HL-60 (cell line): ENCODE measurements at regions not wholly inside any gene's neighbourhood (a gene's known extent, or its start where the extent isn't known, plus 50 kb on each side); places are given as distances from the start of the nearest gene placed in this dataset.

Experiments used
- DNase-seq, 2 experiments: peaks; one replicate each; pipeline ENCODE4 v3.0.0-alpha.2; 2010 to 2020; ENCODE audit warnings: low read depth in 1 of 2, low spot score in 1 of 2
- H3K27ac ChIP-seq: fragments of 250-450 bp; sonication (Bioruptor Pico); replicated peaks from 2 replicates; pipeline ENCODE4 v1.5.1; 2020; ENCODE audit warnings: mild to moderate bottlenecking, moderate library complexity
- H3K27me3 ChIP-seq: fragments of 250-450 bp; sonication (Bioruptor Pico); 2 replicates; pipeline ENCODE4 v1.5.1; 2021; ENCODE audit warnings: mild to moderate bottlenecking, moderate library complexity; ENCODE audit not compliant: insufficient read depth, poor library complexity, severe bottlenecking
- H3K4me3 ChIP-seq: replicated peaks from 2 replicates; pipeline ENCODE4 v1.5.1; 2011; ENCODE audit warnings: mild to moderate bottlenecking, control low read depth, low read length; ENCODE audit not compliant: insufficient read depth
- CTCF ChIP-seq: IDR thresholded peaks from one replicate; pipeline ENCODE4 v1.5.1; 2011; ENCODE audit warnings: low read length, control low read depth, inconsistent platforms; ENCODE audit not compliant: insufficient read depth
- GABPA ChIP-seq: IDR thresholded peaks from 2 replicates; pipeline ENCODE4 v1.6.1; 2012; ENCODE audit warnings: low read depth
- POLR2AphosphoS5 ChIP-seq: IDR thresholded peaks from 2 replicates; pipeline ENCODE4 v1.6.1; 2012; ENCODE audit warnings: low read depth
- SPI1 ChIP-seq: IDR thresholded peaks from 2 replicates; pipeline ENCODE4 v1.6.1; 2012; ENCODE audit warnings: low read depth, mild to moderate bottlenecking, borderline replicate concordance
- TF ChIP-seq, protein P1 (sequence below): IDR thresholded peaks from 2 replicates; pipeline ENCODE4 v1.6.1; 2012; ENCODE audit warnings: low read depth; ENCODE audit not compliant: insufficient replicate concordance

DNA sequence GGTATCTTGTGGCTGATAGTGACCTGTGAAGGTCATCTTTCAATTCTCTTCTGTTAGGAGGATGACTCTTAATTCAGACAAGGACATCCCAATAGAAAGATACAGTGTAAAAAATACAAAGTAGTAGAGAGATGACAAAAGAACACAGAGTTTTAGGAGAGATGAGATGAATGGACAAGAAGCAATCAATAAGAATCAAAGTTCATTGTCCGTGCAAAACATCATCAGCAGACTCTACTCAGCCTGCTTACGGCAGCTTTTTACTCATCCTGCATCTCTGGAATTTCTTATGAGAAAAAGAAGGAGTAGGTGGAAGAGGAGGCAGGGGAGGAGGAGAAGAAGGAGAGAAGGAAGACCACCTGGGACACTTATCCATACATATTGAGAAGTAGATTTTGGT, 2131.7 kb downstream of the ARAP2 start:
- TF ChIP-seq SPI1: no peak
- TF ChIP-seq CTCF: no peak
- TF ChIP-seq, protein P1, sequence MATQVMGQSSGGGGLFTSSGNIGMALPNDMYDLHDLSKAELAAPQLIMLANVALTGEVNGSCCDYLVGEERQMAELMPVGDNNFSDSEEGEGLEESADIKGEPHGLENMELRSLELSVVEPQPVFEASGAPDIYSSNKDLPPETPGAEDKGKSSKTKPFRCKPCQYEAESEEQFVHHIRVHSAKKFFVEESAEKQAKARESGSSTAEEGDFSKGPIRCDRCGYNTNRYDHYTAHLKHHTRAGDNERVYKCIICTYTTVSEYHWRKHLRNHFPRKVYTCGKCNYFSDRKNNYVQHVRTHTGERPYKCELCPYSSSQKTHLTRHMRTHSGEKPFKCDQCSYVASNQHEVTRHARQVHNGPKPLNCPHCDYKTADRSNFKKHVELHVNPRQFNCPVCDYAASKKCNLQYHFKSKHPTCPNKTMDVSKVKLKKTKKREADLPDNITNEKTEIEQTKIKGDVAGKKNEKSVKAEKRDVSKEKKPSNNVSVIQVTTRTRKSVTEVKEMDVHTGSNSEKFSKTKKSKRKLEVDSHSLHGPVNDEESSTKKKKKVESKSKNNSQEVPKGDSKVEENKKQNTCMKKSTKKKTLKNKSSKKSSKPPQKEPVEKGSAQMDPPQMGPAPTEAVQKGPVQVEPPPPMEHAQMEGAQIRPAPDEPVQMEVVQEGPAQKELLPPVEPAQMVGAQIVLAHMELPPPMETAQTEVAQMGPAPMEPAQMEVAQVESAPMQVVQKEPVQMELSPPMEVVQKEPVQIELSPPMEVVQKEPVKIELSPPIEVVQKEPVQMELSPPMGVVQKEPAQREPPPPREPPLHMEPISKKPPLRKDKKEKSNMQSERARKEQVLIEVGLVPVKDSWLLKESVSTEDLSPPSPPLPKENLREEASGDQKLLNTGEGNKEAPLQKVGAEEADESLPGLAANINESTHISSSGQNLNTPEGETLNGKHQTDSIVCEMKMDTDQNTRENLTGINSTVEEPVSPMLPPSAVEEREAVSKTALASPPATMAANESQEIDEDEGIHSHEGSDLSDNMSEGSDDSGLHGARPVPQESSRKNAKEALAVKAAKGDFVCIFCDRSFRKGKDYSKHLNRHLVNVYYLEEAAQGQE: no peak
- TF ChIP-seq POLR2AphosphoS5: no peak
- TF ChIP-seq GABPA: no peak
- Histone ChIP-seq H3K27me3 (no peaks in the 10 kb centered on the region), H3K4me3 (no peak overlapping the region), H3K27ac (no peak overlapping the region)
- DNase-seq: no peak

- TF ChIP-seq GABPA (no peak), SPI1 (no peak), CTCF (no peak), POLR2AphosphoS5 (no peak)
- TF ChIP-seq, protein P1: no peak
- DNase-seq: no peak
- Histone ChIP-seq H3K4me3 (no peak overlapping the region), H3K27ac (no peak overlapping the region), H3K27me3 (no peaks in the 10 kb centered on the region)
These were observed 2105.9 kb downstream of the ARAP2 start for GRCh38 chr4:34138385-34138784.

DNA sequence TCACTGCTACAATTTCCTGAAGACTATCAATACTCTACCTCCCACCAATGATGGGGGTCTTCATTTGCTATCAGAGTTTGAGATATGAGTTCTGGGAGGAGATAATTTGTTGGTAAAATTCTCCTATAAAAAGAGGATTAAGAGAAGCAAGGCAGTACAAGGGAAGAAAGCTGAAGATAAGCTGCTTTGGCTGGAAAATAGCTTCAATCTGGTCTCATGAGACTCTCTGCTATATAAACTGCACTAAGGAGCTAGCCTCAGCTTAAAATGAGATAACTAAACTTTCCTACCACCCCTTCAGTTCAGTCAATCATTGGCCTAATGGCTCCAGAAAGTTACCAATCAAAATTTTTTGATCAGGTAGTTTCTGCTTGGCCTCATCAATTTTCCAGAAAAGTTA, 2105.0 kb downstream of the ARAP2 start:
- Histone ChIP-seq H3K27ac (no peak overlapping the region), H3K27me3 (no peaks in the 10 kb centered on the region), H3K4me3 (no peak overlapping the region)
- TF ChIP-seq GABPA (no peak), CTCF (no peak), POLR2AphosphoS5 (no peak), SPI1 (no peak)
- TF ChIP-seq, protein P1: no peak
- no peak for DNase-seq
